ENCODE measurements at regions not wholly inside any gene's neighbourhood (a gene's known extent, or its start where the extent isn't known, plus 50 kb on each side); places are given as distances from the start of the nearest gene placed in this dataset.

DNA sequence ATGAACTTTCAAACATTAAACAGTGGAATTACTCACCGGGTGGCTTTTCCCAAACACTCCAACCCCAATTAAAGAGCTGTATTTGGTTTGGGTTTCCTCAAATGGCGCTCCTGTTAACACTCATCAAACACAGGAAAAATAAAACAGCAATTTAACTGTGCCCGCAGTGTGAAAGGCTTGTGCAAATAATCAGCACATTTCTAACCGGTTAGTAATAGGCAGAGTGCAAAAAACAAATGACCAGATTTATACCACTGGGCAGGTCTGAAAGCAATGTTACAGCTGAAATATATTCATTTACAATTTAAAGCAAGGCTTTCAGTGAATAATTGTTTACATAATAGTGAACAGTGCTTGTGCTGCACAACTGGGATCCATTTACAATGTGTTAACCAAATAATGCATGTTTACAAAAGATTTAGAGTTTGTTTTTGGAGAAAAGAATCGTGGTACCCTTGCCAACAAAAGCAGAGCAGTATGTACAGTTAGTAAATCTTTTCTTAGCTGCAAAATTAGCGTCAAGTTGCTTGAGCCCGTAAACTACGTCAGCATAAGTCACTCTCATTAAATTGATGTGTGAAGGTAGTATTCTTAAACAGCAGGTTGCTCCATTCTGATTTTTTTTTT lies 662.9 kb upstream of the ZNF608 start:
- DNase-seq (ENCODE audit: low read depth in 2 of 3, low spot score in 2 of 3) = no peak

- no peak for DNase-seq (ENCODE audit: low read depth in 2 of 3, low spot score in 2 of 3)
Measured at GRCh38 chr5:125409861-125410536, 663.6 kb upstream of the ZNF608 start.

DNA sequence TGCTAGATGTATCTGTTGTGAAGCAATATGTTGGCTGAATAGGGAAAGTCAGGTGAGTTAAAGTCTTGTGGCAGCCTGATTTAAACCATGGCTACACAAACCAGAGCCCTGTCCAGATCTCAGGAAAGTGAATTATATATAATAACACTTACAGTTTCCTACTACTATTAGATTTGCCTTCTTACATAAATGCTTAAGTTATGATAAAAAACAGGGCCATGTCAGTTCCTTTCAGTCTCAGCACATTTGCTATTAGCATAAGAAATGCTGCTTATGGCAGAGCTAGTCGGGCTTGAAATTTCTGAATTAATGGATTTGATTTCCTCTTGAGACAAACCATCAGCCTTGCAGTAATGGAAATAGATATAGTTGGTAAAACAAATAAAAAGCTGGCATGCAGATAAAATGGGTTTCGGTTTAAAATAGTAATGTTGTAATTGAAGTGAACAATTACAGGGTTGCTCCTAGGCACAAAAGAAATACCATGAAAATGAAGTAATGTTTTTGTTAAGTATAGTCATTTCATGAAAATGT lies 664.2 kb upstream of the ZNF608 start:
- DNase-seq (ENCODE audit: low read depth in 2 of 3, low spot score in 2 of 3) = no peak

DNA sequence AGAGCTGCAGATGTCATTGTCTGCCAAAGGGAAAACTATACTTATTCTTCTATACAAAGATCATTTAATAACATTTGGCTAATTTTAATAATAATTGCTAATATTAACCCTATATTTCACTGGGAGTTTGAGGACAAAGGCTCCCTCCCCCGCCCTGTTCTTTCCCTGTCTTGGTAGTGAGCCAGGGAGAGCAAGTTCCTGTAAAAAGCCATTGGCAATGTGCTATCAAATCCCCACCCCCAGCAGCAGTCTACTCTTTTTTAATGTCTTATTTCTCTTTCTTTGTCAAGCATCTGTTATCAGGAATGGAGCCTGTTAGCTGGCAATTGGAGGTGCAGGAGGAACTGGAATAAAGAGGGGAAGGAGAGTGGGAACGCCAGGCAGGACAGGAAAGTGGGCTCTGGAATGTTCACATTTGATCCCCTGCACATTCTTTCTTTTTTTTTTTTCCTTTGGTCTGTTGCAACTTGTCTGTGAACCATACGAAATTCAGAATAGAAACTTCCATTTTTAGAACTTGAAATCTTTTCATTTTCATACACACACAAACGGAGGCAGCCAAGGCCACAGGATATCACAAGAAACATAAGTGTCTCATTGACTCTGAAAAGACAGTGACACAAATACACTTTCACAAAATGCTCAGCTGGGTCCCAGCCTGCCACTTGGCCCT lies 664.8 kb upstream of the ZNF608 start:
- DNase-seq (ENCODE audit: low read depth in 2 of 3, low spot score in 2 of 3) = no peak

DNA sequence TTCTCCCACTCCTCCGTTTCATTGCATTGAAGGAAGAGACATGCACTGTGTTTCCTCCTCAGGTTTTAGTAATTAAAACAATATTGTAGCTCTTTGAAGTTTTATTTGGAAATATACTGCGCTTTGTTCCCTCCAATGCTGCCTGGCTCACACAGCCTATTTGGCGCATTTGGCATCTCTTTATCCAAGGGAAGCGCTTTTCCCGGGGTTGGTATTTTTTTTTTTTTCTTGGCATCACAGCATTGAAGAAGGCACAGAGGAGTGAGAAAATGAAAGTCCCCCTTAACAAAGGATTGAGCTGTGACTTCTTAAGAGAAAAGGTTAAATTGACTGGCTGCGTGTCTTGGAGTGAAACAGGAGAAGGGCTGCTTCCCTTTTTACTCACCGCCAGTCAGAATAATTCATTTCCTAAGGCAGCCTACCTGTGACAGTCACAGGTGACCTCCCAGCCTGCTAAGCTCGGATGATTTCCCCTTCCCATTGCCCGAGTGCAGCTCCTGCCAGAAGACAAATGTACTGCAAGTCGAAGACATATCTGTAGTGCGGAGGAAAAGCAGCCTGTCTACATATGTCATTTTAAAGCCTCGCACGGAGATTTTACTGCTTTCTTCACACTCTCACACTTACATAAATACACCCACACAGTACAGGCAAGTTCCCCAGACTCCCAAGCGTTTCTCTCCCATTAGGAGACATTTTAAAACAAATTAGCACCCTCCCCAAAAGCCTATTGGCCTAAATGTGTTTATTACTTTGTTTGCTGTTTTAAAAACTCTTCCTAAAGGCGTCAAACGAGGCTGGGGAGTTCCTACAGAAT lies 665.5 kb upstream of the ZNF608 start:
- no peak for DNase-seq (ENCODE audit: low read depth in 2 of 3, low spot score in 2 of 3)

GRCh38 chr5:125412561-125413495 lies 666.4 kb upstream of the ZNF608 start:
- no peak for DNase-seq (ENCODE audit: low read depth in 2 of 3, low spot score in 2 of 3)

DNA sequence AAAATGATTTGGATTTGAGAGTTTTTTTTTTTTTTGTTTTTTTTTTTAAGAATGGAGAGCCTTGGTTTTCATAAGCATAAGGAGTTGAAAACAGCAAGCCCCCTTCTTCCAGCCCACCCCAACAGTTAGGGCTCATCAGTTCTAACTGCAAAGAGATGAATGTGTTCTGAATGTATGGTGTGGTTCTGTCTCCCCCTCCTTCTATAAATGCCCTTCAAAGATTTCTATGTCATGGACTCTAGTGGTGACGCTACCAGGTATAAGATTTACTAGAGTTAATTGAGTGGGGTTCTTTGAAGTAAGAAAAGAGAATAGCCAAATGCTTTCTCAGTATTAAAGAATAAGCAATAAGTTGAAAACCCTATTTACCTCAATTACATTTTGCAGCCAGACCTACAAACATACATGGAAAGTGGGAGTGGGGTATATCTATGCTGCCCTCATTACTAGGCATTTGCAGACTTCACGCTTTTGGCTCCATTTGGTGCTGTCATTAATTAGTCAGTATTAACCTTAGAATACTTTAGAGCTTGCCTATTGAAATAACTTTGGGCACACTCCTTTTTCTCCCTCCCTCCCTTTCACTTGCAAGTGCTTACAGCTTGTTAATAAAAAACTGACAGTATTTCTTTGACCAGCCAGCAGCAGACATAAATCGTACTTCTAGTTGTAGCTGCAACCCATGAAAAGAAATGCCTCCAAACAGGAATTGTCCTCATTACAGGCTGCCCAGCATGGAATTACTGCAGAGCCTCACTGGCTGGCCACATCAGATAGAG lies 667.2 kb upstream of the ZNF608 start:
- no peak for DNase-seq (ENCODE audit: low read depth in 2 of 3, low spot score in 2 of 3)

GRCh38 chr5:125415126-125415525 lies 668.7 kb upstream of the ZNF608 start:
- no peak for DNase-seq (ENCODE audit: low read depth in 2 of 3, low spot score in 2 of 3)

DNA sequence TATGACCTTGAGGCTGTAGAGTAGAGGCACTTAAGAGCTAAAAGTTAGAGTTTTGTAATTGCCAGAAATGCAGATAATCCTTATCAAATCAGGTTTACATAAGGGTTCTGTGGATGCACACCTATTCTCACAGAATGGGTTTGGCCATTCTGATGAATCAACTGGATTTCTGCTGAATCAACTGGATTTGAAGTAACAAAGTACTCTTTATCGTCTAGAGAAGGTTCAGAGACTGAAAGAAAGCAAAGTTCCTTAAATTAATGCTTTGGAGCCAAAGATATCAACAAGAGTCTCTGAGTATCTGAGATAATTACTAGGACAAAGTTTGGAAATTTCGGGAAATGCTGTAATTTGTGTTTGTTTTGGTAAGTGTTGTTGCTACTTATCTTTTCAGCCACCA lies 669.6 kb upstream of the ZNF608 start:
- DNase-seq (ENCODE audit: low read depth in 2 of 3, low spot score in 2 of 3) = no peak

DNA sequence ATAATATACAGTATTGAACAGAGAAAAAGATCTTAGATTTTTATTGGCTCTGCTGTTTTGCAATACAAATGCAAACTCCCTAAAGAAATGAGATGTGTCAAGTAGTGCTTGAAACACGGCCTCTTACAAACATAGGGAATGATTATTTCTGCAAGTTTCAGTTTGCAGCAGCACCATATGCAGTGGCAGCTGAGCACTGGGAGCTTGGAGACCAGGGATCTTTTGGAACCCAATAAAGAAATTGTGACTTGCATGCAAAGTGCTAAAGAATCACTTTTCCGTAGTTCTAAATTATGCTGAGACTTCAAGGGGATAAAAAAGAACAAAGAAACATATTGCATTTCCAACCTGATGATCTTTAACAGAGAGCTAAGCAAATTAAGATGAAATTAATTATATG lies 674.6 kb upstream of the ZNF608 start:
- no peak for DNase-seq (ENCODE audit: low read depth in 2 of 3, low spot score in 2 of 3)

- DNase-seq (ENCODE audit: low read depth in 2 of 3, low spot score in 2 of 3) = no peak
Measured at GRCh38 chr5:125422342-125422741, 675.9 kb upstream of the ZNF608 start.

DNA sequence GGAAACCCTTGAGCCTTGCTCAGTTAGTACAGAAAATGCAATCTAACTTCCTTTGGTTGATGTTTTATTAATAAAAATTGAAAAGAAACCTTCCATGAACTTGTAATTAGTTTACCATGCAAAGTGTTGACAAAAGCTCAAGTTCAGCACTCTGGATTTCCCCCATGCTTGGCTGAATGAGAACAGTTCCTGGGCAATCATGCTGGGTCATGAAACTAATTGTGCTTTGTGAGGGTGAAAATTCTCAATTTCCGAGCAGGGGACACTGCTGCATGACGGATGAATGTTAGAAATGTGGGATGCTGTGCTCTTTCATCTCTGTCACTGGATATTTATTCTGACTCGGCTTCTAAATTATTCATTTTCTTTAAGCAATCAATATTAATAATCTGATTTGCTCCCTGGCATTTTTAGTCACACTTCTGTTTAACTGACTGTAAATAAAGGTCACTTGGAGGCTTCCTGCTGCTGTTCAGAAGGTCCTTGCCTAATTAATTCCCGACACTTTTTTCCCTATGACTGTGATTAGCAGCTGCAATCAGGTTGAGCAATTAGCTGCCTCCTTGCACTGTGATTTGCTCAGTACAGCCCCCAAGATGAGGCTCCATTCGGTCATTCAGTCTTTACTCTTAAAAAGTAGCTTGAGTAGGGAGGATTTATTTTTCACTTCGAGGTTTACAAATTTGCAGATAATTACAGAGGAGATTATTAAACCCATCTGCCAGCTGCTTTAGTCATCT lies 678.1 kb upstream of the ZNF608 start:
- no peak for DNase-seq (ENCODE audit: low read depth in 2 of 3, low spot score in 2 of 3)

GRCh38 chr5:125429498-125429897 lies 683.1 kb upstream of the ZNF608 start:
- no peak for DNase-seq (ENCODE audit: low read depth in 2 of 3, low spot score in 2 of 3)

GRCh38 chr5:125433457-125433856 lies 687.0 kb upstream of the ZNF608 start:
- no peak for DNase-seq (ENCODE audit: low read depth in 2 of 3, low spot score in 2 of 3)

- DNase-seq (ENCODE audit: low read depth in 2 of 3, low spot score in 2 of 3) = no peak
Measured at GRCh38 chr5:125439243-125439642, 692.8 kb upstream of the ZNF608 start.

- no peak for DNase-seq (ENCODE audit: low read depth in 2 of 3, low spot score in 2 of 3)
Measured at GRCh38 chr5:125440905-125441304, 694.5 kb upstream of the ZNF608 start.

GRCh38 chr5:125446986-125447385 lies 700.5 kb upstream of the ZNF608 start:
- DNase-seq (ENCODE audit: low read depth in 2 of 3, low spot score in 2 of 3) = no peak

- no peak for DNase-seq (ENCODE audit: low read depth in 2 of 3, low spot score in 2 of 3)
Measured at GRCh38 chr5:125450771-125451170, 704.3 kb upstream of the ZNF608 start.

DNA sequence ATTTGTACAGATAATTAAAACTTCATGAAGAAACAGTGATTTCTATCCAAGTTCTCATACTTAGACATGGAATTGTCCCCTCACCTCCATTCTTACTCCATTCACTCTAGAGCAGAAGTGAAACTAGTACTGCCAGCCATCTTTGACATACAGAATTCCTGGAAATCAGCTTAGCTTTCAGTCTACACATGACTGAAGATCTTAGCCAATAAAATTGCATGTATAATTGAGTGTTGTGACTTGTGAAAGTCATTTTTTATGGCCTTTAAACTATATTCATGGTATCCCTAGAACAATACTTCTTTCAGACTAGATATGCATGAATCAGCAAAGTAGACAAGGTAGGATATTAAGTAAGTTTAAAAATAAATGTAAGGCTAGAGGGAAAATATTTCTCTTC lies 705.2 kb upstream of the ZNF608 start:
- DNase-seq (ENCODE audit: low read depth in 2 of 3, low spot score in 2 of 3) = no peak
